ENCODE measurements at regions not wholly inside any gene's neighbourhood (a gene's known extent, or its start where the extent isn't known, plus 50 kb on each side); places are given as distances from the start of the nearest gene placed in this dataset.

GRCh38 chr1:83781667-83782066 is 217.3 kb downstream of the TTLL7 start:
- TF ChIP-seq POLR2AphosphoS5 (IDR thresholded peaks at IDR 0.05; ENCODE audit: low read depth, low read length) (no peak), FOXP2 (optimal IDR thresholded peaks at IDR 0.05; ENCODE audit: borderline replicate concordance, extremely low read depth, extremely low read length, insufficient read depth) (no peak), REST (IDR thresholded peaks at IDR 0.05; ENCODE audit: insufficient read depth in 1 of 2, low read depth in 2 of 2, low read length in 2 of 2) (no peak), TAF1 (IDR thresholded peaks at IDR 0.05; ENCODE audit: borderline replicate concordance, insufficient read depth, low read length) (no peak), SIN3A (IDR thresholded peaks at IDR 0.05; ENCODE audit: borderline replicate concordance, insufficient read depth, low read length) (no peak)

- TF ChIP-seq POLR2AphosphoS5 (IDR thresholded peaks at IDR 0.05; ENCODE audit: low read depth, low read length) (no peak), SIN3A (IDR thresholded peaks at IDR 0.05; ENCODE audit: borderline replicate concordance, insufficient read depth, low read length) (no peak), TAF1 (IDR thresholded peaks at IDR 0.05; ENCODE audit: borderline replicate concordance, insufficient read depth, low read length) (no peak), REST (IDR thresholded peaks at IDR 0.05; ENCODE audit: insufficient read depth in 1 of 2, low read depth in 2 of 2, low read length in 2 of 2) (no peak), FOXP2 (optimal IDR thresholded peaks at IDR 0.05; ENCODE audit: borderline replicate concordance, extremely low read depth, extremely low read length, insufficient read depth) (no peak)
These were observed 219.4 kb downstream of the TTLL7 start for GRCh38 chr1:83779565-83779964.

- TF ChIP-seq SIN3A (IDR thresholded peaks at IDR 0.05; ENCODE audit: borderline replicate concordance, insufficient read depth, low read length), result no peak
- TF ChIP-seq POLR2AphosphoS5 (IDR thresholded peaks at IDR 0.05; ENCODE audit: low read depth, low read length), result no peak
- TF ChIP-seq REST (IDR thresholded peaks at IDR 0.05; ENCODE audit: insufficient read depth in 1 of 2, low read depth in 2 of 2, low read length in 2 of 2), result no peak
- no peak for TF ChIP-seq TAF1 (IDR thresholded peaks at IDR 0.05; ENCODE audit: borderline replicate concordance, insufficient read depth, low read length)
- TF ChIP-seq FOXP2 (optimal IDR thresholded peaks at IDR 0.05; ENCODE audit: borderline replicate concordance, extremely low read depth, extremely low read length, insufficient read depth), result no peak
These were observed 221.2 kb downstream of the TTLL7 start for GRCh38 chr1:83777758-83778101.

GRCh38 chr1:83776913-83777757 is 221.8 kb downstream of the TTLL7 start:
- TF ChIP-seq TAF1 (IDR thresholded peaks at IDR 0.05; ENCODE audit: borderline replicate concordance, insufficient read depth, low read length) (no peak), REST (IDR thresholded peaks at IDR 0.05; ENCODE audit: insufficient read depth in 1 of 2, low read depth in 2 of 2, low read length in 2 of 2) (no peak), POLR2AphosphoS5 (IDR thresholded peaks at IDR 0.05; ENCODE audit: low read depth, low read length) (no peak), SIN3A (IDR thresholded peaks at IDR 0.05; ENCODE audit: borderline replicate concordance, insufficient read depth, low read length) (no peak), FOXP2 (optimal IDR thresholded peaks at IDR 0.05; ENCODE audit: borderline replicate concordance, extremely low read depth, extremely low read length, insufficient read depth) (no peak)
